ENCODE measurements at regions not wholly inside any gene's neighbourhood (a gene's known extent, or its start where the extent isn't known, plus 50 kb on each side); places are given as distances from the start of the nearest gene placed in this dataset.

DNA sequence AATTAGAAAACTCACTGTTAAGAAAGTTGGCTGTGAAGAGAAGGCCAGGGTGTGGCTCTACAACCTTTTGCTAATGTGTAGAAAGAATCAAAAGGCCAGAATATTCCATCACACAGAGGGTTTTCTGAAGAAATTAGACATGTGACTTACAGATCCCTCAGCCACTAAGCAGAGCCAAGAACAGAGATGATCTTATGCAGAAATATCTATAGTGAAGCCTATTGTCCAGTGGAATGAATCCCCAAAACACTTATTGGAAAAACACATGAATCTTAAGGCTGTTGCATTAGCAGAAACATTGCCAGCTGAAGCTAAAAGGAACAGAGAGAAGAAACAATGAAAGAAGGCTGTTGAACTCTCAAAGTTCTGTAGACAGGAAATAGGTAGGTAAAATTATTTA lies 979.2 kb downstream of the MRPL39 start:
- TF ChIP-seq EZH2 (IDR thresholded peaks at IDR 0.05) (no peak), POLR2AphosphoS5 (IDR thresholded peaks at IDR 0.05; ENCODE audit: borderline replicate concordance, low read depth, low read length) (no peak)

Measured in SK-N-MC (cell line).